ENCODE measurements at regions not wholly inside any gene's neighbourhood (a gene's known extent, or its start where the extent isn't known, plus 50 kb on each side); places are given as distances from the start of the nearest gene placed in this dataset.

GRCh38 chr7:41508755-41509154, 194.1 kb downstream of the INHBA start:
- H3K27ac ChIP-seq (ENCODE audit: low read depth in 1 of 2, low read length in 1 of 2): no peak overlapping the region
- H3K4me3 ChIP-seq (ENCODE audit: low read length in 2 of 2): no peak overlapping the region
- DNase-seq (ENCODE audit: low read depth in 6 of 9, low spot score in 9 of 9): no peak
- H3K27me3 ChIP-seq (ENCODE audit: control insufficient read depth in 2 of 2, insufficient read depth in 1 of 2, low read length in 1 of 2): no peaks in the 10 kb centered on the region
- 96% methylated on average over 4 of the region's 4 CpGs for WGBS
- H3K9me3 ChIP-seq (ENCODE audit: control insufficient read depth in 2 of 2, insufficient read depth in 1 of 2, low read length in 1 of 2): no peaks in the 10 kb centered on the region
- no peaks in the 10 kb centered on the region for H3K36me3 ChIP-seq (ENCODE audit: control insufficient read depth in 2 of 2, insufficient read depth in 2 of 2, low read length in 1 of 2)
- no peaks in the 10 kb centered on the region for H3K4me1 ChIP-seq (ENCODE audit: control insufficient read depth in 2 of 2, insufficient read depth in 2 of 2, low read length in 2 of 2)

GRCh38 chr7:41507686-41508268, 195.1 kb downstream of the INHBA start:
- 94% methylated on average over 4 of the region's 4 CpGs for WGBS
- Histone ChIP-seq H3K27me3 (ENCODE audit: control insufficient read depth in 2 of 2, insufficient read depth in 1 of 2, low read length in 1 of 2) (no peaks in the 10 kb centered on the region), H3K4me3 (ENCODE audit: low read length in 2 of 2) (no peak overlapping the region), H3K36me3 (ENCODE audit: control insufficient read depth in 2 of 2, insufficient read depth in 2 of 2, low read length in 1 of 2) (no peaks in the 10 kb centered on the region), H3K27ac (ENCODE audit: low read depth in 1 of 2, low read length in 1 of 2) (no peak overlapping the region), H3K9me3 (ENCODE audit: control insufficient read depth in 2 of 2, insufficient read depth in 1 of 2, low read length in 1 of 2) (no peaks in the 10 kb centered on the region), H3K4me1 (ENCODE audit: control insufficient read depth in 2 of 2, insufficient read depth in 2 of 2, low read length in 2 of 2) (no peaks in the 10 kb centered on the region)
- DNase-seq (ENCODE audit: low read depth in 6 of 9, low spot score in 9 of 9): no peak

- 96% methylated on average over 10 of the region's 10 CpGs for WGBS
- no peaks in the 10 kb centered on the region for H3K9me3 ChIP-seq (ENCODE audit: control insufficient read depth in 2 of 2, insufficient read depth in 1 of 2, low read length in 1 of 2)
Observed at GRCh38 chr7:41504214-41504980, 198.5 kb downstream of the INHBA start.

GRCh38 chr7:41503438-41503837, 199.5 kb downstream of the INHBA start:
- Histone ChIP-seq H3K4me3 (ENCODE audit: low read length in 2 of 2) (no peak overlapping the region), H3K27ac (ENCODE audit: low read depth in 1 of 2, low read length in 1 of 2) (no peak overlapping the region), H3K36me3 (ENCODE audit: control insufficient read depth in 2 of 2, insufficient read depth in 2 of 2, low read length in 1 of 2) (no peaks in the 10 kb centered on the region), H3K4me1 (ENCODE audit: control insufficient read depth in 2 of 2, insufficient read depth in 2 of 2, low read length in 2 of 2) (no peaks in the 10 kb centered on the region), H3K27me3 (ENCODE audit: control insufficient read depth in 2 of 2, insufficient read depth in 1 of 2, low read length in 1 of 2) (no peaks in the 10 kb centered on the region), H3K9me3 (ENCODE audit: control insufficient read depth in 2 of 2, insufficient read depth in 1 of 2, low read length in 1 of 2) (no peaks in the 10 kb centered on the region)
- no peak for DNase-seq (ENCODE audit: low read depth in 6 of 9, low spot score in 9 of 9)

More at GRCh38 chr7:41504214-41504980, 198.5 kb downstream of the INHBA start:
- H3K27me3 ChIP-seq (ENCODE audit: control insufficient read depth in 2 of 2, insufficient read depth in 1 of 2, low read length in 1 of 2): no peaks in the 10 kb centered on the region
- no peaks in the 10 kb centered on the region for H3K36me3 ChIP-seq (ENCODE audit: control insufficient read depth in 2 of 2, insufficient read depth in 2 of 2, low read length in 1 of 2)
- no peaks in the 10 kb centered on the region for H3K4me1 ChIP-seq (ENCODE audit: control insufficient read depth in 2 of 2, insufficient read depth in 2 of 2, low read length in 2 of 2)
- H3K27ac ChIP-seq (ENCODE audit: low read depth in 1 of 2, low read length in 1 of 2): no peak overlapping the region
- DNase-seq (ENCODE audit: low read depth in 6 of 9, low spot score in 9 of 9): no peak
- H3K4me3 ChIP-seq (ENCODE audit: low read length in 2 of 2): no peak overlapping the region

- Histone ChIP-seq H3K9me3 (ENCODE audit: control insufficient read depth in 2 of 2, insufficient read depth in 1 of 2, low read length in 1 of 2) (no peaks in the 10 kb centered on the region), H3K27me3 (ENCODE audit: control insufficient read depth in 2 of 2, insufficient read depth in 1 of 2, low read length in 1 of 2) (no peaks in the 10 kb centered on the region), H3K4me1 (ENCODE audit: control insufficient read depth in 2 of 2, insufficient read depth in 2 of 2, low read length in 2 of 2) (no peaks in the 10 kb centered on the region), H3K36me3 (ENCODE audit: control insufficient read depth in 2 of 2, insufficient read depth in 2 of 2, low read length in 1 of 2) (no peaks in the 10 kb centered on the region), H3K4me3 (ENCODE audit: low read length in 2 of 2) (no peak overlapping the region), H3K27ac (ENCODE audit: low read depth in 1 of 2, low read length in 1 of 2) (no peak overlapping the region)
- 96% methylated on average over 3 of the region's 3 CpGs for WGBS
- DNase-seq (ENCODE audit: low read depth in 6 of 9, low spot score in 9 of 9): no peak
Observed at GRCh38 chr7:41501466-41501865, 201.4 kb downstream of the INHBA start.

GRCh38 chr7:41501006-41501405, 201.9 kb downstream of the INHBA start:
- Histone ChIP-seq H3K9me3 (ENCODE audit: control insufficient read depth in 2 of 2, insufficient read depth in 1 of 2, low read length in 1 of 2) (no peaks in the 10 kb centered on the region), H3K27ac (ENCODE audit: low read depth in 1 of 2, low read length in 1 of 2) (no peak overlapping the region), H3K27me3 (ENCODE audit: control insufficient read depth in 2 of 2, insufficient read depth in 1 of 2, low read length in 1 of 2) (no peaks in the 10 kb centered on the region), H3K36me3 (ENCODE audit: control insufficient read depth in 2 of 2, insufficient read depth in 2 of 2, low read length in 1 of 2) (no peaks in the 10 kb centered on the region), H3K4me1 (ENCODE audit: control insufficient read depth in 2 of 2, insufficient read depth in 2 of 2, low read length in 2 of 2) (no peaks in the 10 kb centered on the region), H3K4me3 (ENCODE audit: low read length in 2 of 2) (no peak overlapping the region)
- no peak for DNase-seq (ENCODE audit: low read depth in 6 of 9, low spot score in 9 of 9)
- 91% methylated on average over 6 of the region's 6 CpGs for WGBS

- H3K9me3 ChIP-seq (ENCODE audit: control insufficient read depth in 2 of 2, insufficient read depth in 1 of 2, low read length in 1 of 2): no peaks in the 10 kb centered on the region
- no peaks in the 10 kb centered on the region for H3K4me1 ChIP-seq (ENCODE audit: control insufficient read depth in 2 of 2, insufficient read depth in 2 of 2, low read length in 2 of 2)
- no peaks in the 10 kb centered on the region for H3K27me3 ChIP-seq (ENCODE audit: control insufficient read depth in 2 of 2, insufficient read depth in 1 of 2, low read length in 1 of 2)
- 95% methylated on average over 4 of the region's 4 CpGs for WGBS
- no peaks in the 10 kb centered on the region for H3K36me3 ChIP-seq (ENCODE audit: control insufficient read depth in 2 of 2, insufficient read depth in 2 of 2, low read length in 1 of 2)
- no peak overlapping the region for H3K27ac ChIP-seq (ENCODE audit: low read depth in 1 of 2, low read length in 1 of 2)
- no peak for DNase-seq (ENCODE audit: low read depth in 6 of 9, low spot score in 9 of 9)
- no peak overlapping the region for H3K4me3 ChIP-seq (ENCODE audit: low read length in 2 of 2)
Observed at GRCh38 chr7:41492603-41493002, 210.3 kb downstream of the INHBA start.

GRCh38 chr7:41491883-41492471, 210.9 kb downstream of the INHBA start:
- Histone ChIP-seq H3K9me3 (ENCODE audit: control insufficient read depth in 2 of 2, insufficient read depth in 1 of 2, low read length in 1 of 2) (no peaks in the 10 kb centered on the region), H3K4me3 (ENCODE audit: low read length in 2 of 2) (no peak overlapping the region), H3K27me3 (ENCODE audit: control insufficient read depth in 2 of 2, insufficient read depth in 1 of 2, low read length in 1 of 2) (no peaks in the 10 kb centered on the region), H3K4me1 (ENCODE audit: control insufficient read depth in 2 of 2, insufficient read depth in 2 of 2, low read length in 2 of 2) (no peaks in the 10 kb centered on the region), H3K36me3 (ENCODE audit: control insufficient read depth in 2 of 2, insufficient read depth in 2 of 2, low read length in 1 of 2) (no peaks in the 10 kb centered on the region), H3K27ac (ENCODE audit: low read depth in 1 of 2, low read length in 1 of 2) (no peak overlapping the region)
- WGBS: 91% methylated on average over 3 of the region's 3 CpGs
- DNase-seq (ENCODE audit: low read depth in 6 of 9, low spot score in 9 of 9): no peak

- H3K27ac ChIP-seq (ENCODE audit: low read depth in 1 of 2, low read length in 1 of 2): no peak overlapping the region
- H3K27me3 ChIP-seq (ENCODE audit: control insufficient read depth in 2 of 2, insufficient read depth in 1 of 2, low read length in 1 of 2): no peaks in the 10 kb centered on the region
- no peak for DNase-seq (ENCODE audit: low read depth in 6 of 9, low spot score in 9 of 9)
- WGBS: 90% methylated on average over 5 of the region's 5 CpGs
- no peaks in the 10 kb centered on the region for H3K36me3 ChIP-seq (ENCODE audit: control insufficient read depth in 2 of 2, insufficient read depth in 2 of 2, low read length in 1 of 2)
- H3K4me3 ChIP-seq (ENCODE audit: low read length in 2 of 2): no peak overlapping the region
- H3K9me3 ChIP-seq (ENCODE audit: control insufficient read depth in 2 of 2, insufficient read depth in 1 of 2, low read length in 1 of 2): no peaks in the 10 kb centered on the region
- H3K4me1 ChIP-seq (ENCODE audit: control insufficient read depth in 2 of 2, insufficient read depth in 2 of 2, low read length in 2 of 2): no peaks in the 10 kb centered on the region
Observed at GRCh38 chr7:41491308-41491707, 211.6 kb downstream of the INHBA start.
